ENCODE measurements at regions not wholly inside any gene's neighbourhood (a gene's known extent, or its start where the extent isn't known, plus 50 kb on each side); places are given as distances from the start of the nearest gene placed in this dataset.

- DNase-seq (ENCODE audit: low read depth), result no peak
Measured at GRCh38 chr22:48382197-48382596, 1445.5 kb downstream of the BRD1 start.

- DNase-seq (ENCODE audit: low read depth), result no peak
Measured at GRCh38 chr22:48380016-48380665, 1447.5 kb downstream of the BRD1 start.

GRCh38 chr22:48379371-48379770 lies 1448.3 kb downstream of the BRD1 start:
- no peak for DNase-seq (ENCODE audit: low read depth)

- no peak for DNase-seq (ENCODE audit: low read depth)
Measured at GRCh38 chr22:48378673-48379072, 1449.0 kb downstream of the BRD1 start.

GRCh38 chr22:48376936-48377712 lies 1450.5 kb downstream of the BRD1 start:
- no peak for DNase-seq (ENCODE audit: low read depth)

- no peak for DNase-seq (ENCODE audit: low read depth)
Measured at GRCh38 chr22:48376428-48376827, 1451.2 kb downstream of the BRD1 start.

GRCh38 chr22:48373626-48374173 lies 1454.0 kb downstream of the BRD1 start:
- no peak for DNase-seq (ENCODE audit: low read depth)

- no peak for DNase-seq (ENCODE audit: low read depth)
Measured at GRCh38 chr22:48372390-48372789, 1455.3 kb downstream of the BRD1 start.

- DNase-seq (ENCODE audit: low read depth), result no peak
Measured at GRCh38 chr22:48371391-48371790, 1456.3 kb downstream of the BRD1 start.

GRCh38 chr22:48370508-48371325 lies 1457.0 kb downstream of the BRD1 start:
- DNase-seq (ENCODE audit: low read depth), result no peak

GRCh38 chr22:48369789-48370507 lies 1457.7 kb downstream of the BRD1 start:
- DNase-seq (ENCODE audit: low read depth), result no peak

- DNase-seq (ENCODE audit: low read depth), result no peak
Measured at GRCh38 chr22:48368975-48369525, 1458.6 kb downstream of the BRD1 start.

- DNase-seq (ENCODE audit: low read depth), result no peak
Measured at GRCh38 chr22:48367731-48368130, 1459.9 kb downstream of the BRD1 start.

- DNase-seq (ENCODE audit: low read depth), result no peak
Measured at GRCh38 chr22:48366591-48366990, 1461.1 kb downstream of the BRD1 start.

GRCh38 chr22:48366056-48366455 lies 1461.6 kb downstream of the BRD1 start:
- no peak for DNase-seq (ENCODE audit: low read depth)

- no peak for DNase-seq (ENCODE audit: low read depth)
Measured at GRCh38 chr22:48365386-48365785, 1462.3 kb downstream of the BRD1 start.

- DNase-seq (ENCODE audit: low read depth), result no peak
Measured at GRCh38 chr22:48362721-48363404, 1464.8 kb downstream of the BRD1 start.

GRCh38 chr22:48361099-48361639 lies 1466.5 kb downstream of the BRD1 start:
- DNase-seq (ENCODE audit: low read depth), result no peak

GRCh38 chr22:48359613-48359965 lies 1468.1 kb downstream of the BRD1 start:
- no peak for DNase-seq (ENCODE audit: low read depth)

- DNase-seq (ENCODE audit: low read depth), result no peak
Measured at GRCh38 chr22:48358886-48359612, 1468.6 kb downstream of the BRD1 start.
